DND-41 (cell line): ENCODE measurements at regions not wholly inside any gene's neighbourhood (a gene's known extent, or its start where the extent isn't known, plus 50 kb on each side); places are given as distances from the start of the nearest gene placed in this dataset.

Source experiments
- CTCF ChIP-seq: IDR thresholded peaks from 2 replicates; pipeline ENCODE4 v1.5.1; 2012; ENCODE audit warnings: borderline replicate concordance, low read length, moderate library complexity, mild to moderate bottlenecking; ENCODE audit not compliant: poor library complexity, severe bottlenecking; ENCODE audit errors: extremely low read depth
- EZH2 ChIP-seq: IDR thresholded peaks from 3 replicates; pipeline ENCODE4 v1.6.1; 2012; ENCODE audit warnings: borderline replicate concordance, low read depth, mild to moderate bottlenecking, moderate library complexity, low read length, inconsistent platforms; ENCODE audit not compliant: severe bottlenecking

- TF ChIP-seq EZH2 (no peak), CTCF (no peak)
Measured at GRCh38 chr7:41592236-41592635, 110.7 kb downstream of the INHBA start.
